Posterior vena cava (tissue), 2 donors: ENCODE measurements at regions not wholly inside any gene's neighbourhood (a gene's known extent, or its start where the extent isn't known, plus 50 kb on each side); places are given as distances from the start of the nearest gene placed in this dataset.

Experiments
- DNase-seq: peaks from one replicate; pipeline ENCODE4 v3.0.0-alpha.2; 2020; ENCODE audit warnings: low spot score
- intact Hi-C, 2 donors: fragments of 100-400 bp; cut with DNase I; formaldehyde crosslinking; loops; one replicate each; pipeline versions ENCODE4 v1.14.1 to v1.14.2; 2022 to 2023
- donor health status: DM: yes; HTN: yes; CAD: no.
- donor health status: DM: yes; HTN: yes; CAD: no.

DNA sequence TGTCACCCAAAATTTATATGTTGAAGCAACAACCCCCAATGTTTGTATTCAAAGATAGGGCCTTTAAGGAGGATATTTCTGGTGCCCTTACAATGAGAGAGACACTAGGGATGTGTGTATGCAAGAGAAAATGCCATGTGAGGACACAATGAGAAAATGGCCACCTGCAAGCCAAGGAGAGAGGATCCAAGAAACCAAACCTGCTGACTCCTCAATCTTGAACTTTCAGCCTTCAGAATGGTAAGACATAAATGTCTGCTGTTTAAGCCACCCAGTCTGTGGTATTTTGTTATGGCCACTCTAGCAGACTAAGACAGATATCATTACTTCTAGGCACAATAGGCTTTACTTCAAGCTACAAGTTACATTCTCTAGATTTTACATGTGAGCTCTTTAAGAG lies 1145.1 kb upstream of the MAP3K7 start:
- DNase-seq = no peak
- intact Hi-C loops = no loop called here

DNA sequence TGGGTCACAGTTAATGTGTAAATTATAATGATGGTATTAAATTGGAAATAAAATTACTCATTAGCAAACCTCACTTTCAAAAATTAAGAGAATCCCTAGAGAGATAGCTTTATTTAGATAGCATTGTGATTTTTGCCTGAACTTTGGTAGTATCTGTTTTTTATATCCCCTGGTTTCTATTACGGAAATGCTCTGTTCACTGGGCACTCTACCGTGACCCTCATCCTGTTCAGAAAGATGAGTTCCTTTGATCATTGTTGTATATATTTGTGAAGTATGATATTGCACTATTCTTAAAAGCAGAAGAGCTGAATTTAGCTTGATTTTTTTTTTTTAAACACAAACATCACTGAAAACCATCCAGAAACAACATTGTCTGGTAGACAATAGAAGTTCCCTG lies 1143.8 kb upstream of the MAP3K7 start:
- DNase-seq = no peak
- intact Hi-C loops = no loop called here

DNA sequence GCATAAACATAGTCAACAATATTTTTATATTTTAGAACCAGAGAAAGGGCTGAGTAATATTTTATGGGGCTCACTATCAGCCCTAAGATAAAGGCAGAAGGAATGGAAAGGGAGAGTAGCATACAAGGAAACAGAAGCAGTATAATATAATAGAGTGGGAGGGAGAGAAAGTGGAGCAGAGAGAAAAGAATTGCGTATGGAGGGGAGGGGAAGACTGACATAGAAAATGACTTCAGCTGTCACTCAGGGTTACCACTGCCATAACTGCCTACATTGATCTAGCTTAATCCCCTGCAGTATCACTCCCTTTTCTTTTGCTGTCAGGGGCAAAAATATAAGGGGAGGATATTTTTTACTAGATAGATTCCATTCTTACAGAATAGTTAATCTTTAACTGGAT lies 1133.5 kb upstream of the MAP3K7 start:
- DNase-seq = no peak
- intact Hi-C loops = no loop called here

DNA sequence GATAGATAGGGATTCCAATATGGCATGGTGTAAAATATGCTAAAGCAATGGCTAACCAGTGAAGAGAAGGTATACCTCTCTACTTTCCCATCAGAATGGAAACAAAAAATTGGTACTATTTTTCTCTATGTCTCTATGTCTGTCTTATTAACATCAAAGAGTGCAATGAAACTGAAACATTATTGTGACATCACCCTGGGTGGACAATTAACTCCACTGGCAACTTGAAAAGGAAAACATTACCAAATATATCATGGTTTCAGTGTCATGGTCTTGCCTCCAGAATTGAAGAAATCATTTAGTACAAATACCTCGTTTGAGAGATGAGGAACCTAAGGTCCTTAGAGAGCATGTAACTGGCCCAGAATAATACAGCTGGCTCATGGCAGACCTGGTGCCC lies 1132.5 kb upstream of the MAP3K7 start:
- intact Hi-C loops = loop anchor here in 1 of 2 donors (5.0 kb wide), 1 partner anchor 1217 kb away; no protein-coding TSS in a partner anchor
- no peak for DNase-seq

DNA sequence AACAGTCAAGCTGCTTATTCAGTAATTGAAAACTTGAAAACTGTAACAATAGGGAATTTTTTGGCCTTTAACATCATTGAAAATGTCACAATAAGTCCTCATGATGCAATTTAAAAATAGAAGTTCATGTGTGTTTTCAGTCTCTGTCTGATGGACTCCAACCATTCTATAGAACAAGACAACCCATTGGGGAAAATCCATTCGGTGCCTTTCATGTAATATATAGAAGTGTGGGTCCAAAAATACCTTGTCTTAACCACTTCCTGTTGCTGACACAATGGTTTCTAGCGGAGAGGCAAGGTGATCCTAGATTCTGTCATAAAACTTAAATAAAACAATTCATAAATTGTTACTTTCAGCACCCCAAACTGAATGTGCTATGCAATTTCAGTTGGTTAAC lies 1131.3 kb upstream of the MAP3K7 start:
- no peak for DNase-seq
- intact Hi-C loops = loop anchor here in 1 of 2 donors (5.0 kb wide), 1 partner anchor 1216 kb away; no protein-coding TSS in a partner anchor

DNA sequence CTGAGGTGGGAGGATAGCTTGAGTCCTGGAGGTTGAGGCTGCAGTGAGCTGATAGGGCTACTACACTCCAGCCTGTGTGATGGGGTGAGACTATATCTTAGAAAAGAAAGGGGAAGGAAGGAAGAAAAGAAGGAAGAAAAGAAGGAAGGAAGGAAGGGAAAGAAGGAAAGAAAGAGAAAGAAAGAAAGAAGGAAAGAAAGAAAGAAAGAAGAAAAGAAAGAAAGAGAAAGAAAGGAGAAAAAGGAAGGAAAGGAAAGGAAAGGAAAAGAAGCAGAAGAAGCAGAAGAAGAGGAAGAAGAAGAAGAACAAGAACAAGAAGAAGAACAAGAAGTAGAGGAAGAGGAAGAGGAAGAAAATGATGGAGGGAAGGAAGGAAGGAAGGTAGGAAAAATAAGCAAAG lies 1130.2 kb upstream of the MAP3K7 start:
- no peak for DNase-seq
- intact Hi-C loops = loop anchor here in 1 of 2 donors (5.0 kb wide), 1 partner anchor 1215 kb away; no protein-coding TSS in a partner anchor

DNA sequence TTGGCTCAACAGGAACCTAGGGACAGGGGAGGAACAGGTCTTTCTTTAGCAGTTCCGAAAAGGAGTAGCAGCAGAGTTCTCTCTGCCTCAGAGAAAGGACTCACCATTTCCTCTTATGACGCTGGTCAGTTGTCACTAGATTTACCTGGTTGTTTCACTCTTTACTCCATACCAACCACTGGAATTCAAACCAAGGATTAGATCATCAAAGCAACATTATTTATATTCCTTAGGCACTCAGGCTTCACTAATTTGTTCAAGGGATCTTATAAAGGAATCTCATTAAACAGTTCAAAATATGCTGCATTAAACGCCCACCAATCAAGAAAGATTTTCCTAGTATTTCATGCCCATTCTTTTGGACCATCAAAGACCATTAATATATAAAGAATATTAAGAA lies 1129.5 kb upstream of the MAP3K7 start:
- intact Hi-C loops = loop anchor here in 1 of 2 donors (5.0 kb wide), 1 partner anchor 1214 kb away; no protein-coding TSS in a partner anchor
- no peak for DNase-seq

DNA sequence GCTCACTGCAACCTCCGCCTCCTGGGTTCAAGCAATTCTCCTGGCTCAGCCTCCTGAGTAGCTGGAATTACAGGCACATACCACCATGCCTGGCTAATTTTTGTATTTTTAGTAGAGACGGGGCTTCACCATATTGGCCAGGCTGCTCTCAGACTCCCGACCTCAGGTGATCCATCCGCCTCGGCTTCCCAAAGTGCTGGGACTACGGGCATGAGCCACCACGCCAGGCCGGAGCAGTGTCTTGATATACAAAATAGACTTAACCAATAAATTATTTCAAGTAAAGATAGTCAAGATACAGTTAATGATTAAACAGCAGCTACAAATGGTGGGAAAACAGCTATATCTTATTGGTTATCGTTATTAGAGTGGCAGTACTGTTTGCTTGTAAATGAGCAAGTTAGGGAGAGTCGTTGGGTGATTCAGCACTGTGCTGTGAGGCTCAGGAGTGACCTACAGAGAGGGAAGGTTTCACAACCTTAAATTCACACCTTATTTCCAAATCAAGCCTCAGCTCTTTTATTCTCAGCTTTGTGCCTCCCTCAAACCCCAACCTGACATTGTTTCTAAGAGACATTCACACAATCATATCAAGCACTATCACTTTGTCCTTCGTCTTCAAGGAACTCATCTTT lies 1128.4 kb upstream of the MAP3K7 start:
- DNase-seq = no peak
- intact Hi-C loops = loop anchor here in 1 of 2 donors (5.0 kb wide), 1 partner anchor 1213 kb away; no protein-coding TSS in a partner anchor

DNA sequence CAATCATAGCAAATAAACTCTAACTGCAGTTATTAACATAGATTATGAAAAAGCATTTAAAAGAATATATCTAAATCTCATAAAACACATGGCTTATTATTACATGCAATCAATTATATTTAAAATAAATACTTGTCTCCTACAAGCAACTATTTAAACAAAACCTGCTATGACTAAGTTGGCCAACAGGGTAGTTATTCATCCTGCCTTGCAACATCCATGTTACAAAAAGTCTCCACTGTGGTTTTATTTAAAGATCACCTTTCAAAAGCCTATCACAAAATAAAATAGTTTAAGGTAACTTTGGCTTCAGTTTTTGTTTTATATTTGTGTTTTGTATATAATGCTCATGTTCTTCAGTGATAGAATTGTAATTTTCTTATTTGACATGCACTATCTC lies 1127.0 kb upstream of the MAP3K7 start:
- intact Hi-C loops = no loop called here

DNA sequence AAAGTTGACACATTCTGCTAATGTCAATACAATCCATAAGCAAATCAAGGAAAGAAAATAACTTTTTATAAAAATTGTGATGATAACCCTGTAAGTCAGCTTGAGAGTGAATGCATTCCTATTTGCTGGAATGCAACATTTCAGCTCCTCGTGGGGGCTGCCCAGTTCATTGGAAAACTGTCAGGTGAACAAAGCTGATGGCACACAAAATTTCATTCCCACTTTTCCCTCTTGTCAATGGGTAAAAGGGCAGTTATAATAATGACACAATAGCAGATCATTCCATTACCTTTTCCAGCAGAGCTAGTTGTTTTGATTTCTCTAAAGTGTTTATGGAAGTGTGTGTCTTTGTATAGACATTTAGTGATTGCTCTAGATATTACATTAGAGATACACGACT lies 1124.6 kb upstream of the MAP3K7 start:
- intact Hi-C loops = no loop called here
- DNase-seq = no peak

More for the DNA sequence above, 1127.0 kb upstream of the MAP3K7 start:
- no peak for DNase-seq

DNA sequence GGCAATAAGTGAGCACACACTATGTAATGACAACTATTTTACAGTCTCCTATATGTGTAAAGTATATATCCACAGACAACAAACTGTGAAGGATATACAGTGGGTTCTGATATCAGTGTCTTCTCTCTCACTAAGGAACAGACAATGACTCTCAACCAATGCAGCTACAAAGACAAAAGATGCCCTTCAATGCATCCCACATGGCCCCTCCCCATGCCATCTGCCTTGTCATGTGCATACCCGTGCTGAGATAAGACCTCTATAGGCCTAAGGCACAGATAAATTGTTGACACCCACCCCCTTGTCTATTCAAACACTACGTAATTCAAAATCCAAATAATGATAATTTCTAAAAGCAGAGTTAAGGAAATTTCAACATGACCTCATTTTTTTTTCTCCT lies 1123.5 kb upstream of the MAP3K7 start:
- no peak for DNase-seq
- intact Hi-C loops = no loop called here

DNA sequence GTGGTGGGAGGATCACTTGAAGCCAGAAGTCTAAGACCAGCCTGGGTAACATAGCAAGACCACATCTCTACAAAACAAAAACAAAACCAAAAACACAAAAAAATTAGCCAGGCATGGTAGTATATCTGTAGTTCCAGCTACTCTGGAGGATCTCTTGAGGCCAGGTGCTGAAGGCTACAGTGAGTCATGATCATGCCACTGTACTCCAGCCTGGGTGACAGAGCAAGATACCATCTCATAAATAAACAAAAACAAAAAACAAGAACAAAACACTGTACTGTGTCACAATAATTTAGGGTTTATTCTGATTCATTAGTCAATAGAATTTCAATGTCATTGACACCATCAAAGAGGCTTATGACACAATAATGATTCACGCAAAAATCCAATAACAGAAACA lies 1121.7 kb upstream of the MAP3K7 start:
- intact Hi-C loops = no loop called here

DNA sequence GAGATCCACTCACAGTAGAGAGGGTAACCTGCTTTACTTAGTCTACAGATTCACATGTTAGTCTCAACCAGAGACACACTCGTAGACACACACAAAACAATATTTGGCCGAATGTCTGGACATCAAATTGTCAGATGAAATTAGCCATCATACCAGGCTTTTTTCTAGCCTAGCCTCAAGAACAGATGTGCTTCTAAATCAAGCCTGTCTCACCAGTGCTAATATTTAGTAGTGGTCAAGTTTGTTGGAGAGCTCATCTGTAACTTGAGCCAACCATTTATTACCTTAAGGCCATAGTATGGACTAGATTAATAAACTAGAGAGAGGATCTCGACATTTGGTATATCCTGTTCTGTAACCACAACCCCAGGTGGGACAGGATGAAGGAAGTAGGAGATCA lies 1118.8 kb upstream of the MAP3K7 start:
- intact Hi-C loops = no loop called here
- no peak for DNase-seq

More for the DNA sequence above, 1121.7 kb upstream of the MAP3K7 start:
- no peak for DNase-seq

DNA sequence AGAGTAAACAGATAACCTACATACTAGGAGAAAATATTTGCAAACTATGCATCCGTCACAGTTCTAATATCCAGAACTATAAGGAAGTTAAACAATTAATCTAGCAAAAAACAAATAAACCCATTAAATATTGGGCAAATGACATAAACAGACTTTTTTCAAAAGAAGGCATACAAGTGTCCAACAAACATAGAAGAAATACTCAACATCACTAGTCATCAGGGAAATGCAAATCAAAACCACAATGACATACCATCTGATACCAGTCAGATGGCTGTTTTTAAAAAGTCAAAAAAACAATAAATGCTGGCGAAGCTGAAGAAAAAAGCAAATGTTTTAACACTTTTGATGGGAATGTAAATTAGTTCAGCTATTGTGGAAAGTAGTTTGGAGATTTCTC lies 1117.7 kb upstream of the MAP3K7 start:
- intact Hi-C loops = no loop called here
- DNase-seq = no peak

DNA sequence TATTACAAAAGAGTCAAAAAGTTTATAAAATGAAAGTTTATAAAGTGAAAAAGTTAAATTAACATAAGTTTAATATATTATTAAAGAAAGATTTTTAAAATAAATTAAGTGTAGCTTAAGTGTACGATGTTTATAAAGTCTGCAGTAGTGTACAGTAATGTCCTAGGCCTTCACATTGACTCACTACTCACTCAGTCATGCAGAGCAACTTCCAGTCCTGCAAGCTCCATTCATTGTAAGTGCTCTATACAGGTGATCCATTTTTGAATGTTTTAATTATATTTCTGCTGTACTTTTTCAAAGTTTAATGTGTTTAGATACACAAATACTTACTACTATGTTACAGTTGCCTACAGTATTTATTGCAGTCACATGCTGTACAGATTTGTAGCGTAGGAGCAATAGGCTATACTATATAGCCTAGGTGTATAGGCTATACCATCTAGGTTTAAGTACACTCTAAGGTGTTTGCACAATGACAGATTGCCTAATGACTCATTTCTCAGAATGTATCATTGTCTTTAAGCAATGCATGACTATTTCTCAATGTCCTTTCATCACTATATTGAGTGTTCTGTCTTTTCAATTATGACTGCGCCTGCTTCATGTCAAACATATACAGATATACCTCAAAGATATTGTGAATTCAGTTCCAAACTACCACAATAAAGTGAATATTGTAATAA lies 1110.3 kb upstream of the MAP3K7 start:
- intact Hi-C loops = no loop called here
- no peak for DNase-seq

DNA sequence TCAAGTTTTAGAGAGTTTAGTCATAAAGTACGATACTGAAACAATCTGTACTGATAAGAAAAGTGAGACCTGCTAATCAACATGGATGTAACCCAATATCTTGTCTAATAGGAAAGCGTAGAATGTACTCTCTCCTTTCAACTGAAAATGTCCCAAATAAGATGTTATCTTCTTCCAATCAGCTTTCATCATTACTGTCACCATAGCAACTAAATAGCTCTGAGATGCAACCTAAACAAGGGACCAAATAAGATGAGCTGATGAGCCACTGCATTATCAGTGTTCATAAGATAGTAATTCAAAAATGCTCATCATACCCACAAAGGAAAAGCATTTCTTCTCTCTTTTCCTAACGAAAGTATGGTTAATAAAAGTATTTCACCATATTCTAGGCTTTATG lies 1108.3 kb upstream of the MAP3K7 start:
- no peak for DNase-seq
- intact Hi-C loops = no loop called here

DNA sequence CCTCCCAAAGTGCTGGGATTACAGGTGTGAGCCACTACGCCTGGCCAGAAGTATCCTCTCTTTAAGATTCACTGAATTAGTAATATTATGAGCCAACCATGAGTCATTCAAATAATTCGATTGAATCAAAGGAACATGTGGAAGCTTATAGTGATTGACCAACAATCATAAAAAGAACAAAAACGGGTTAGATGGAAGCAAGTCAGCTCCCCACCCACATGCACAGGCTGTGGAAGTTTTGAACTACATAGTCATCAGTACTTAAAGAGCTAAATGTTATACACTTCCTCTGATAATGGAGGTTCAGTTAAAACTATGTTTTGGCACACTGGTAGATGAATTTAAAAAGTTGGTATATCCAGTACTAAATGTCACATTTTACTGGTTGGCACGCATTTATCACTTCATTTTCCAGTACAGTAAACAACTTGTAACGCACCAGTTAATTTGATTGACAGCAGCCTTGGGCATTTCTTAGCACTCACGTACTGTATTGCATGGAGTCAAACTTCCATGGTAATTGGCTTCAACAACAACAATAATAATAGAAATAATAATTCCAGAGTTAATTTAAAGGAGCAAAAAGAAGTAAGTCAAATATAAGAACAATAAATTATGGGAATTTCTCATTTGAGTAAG lies 1107.3 kb upstream of the MAP3K7 start:
- intact Hi-C loops = no loop called here
- no peak for DNase-seq

DNA sequence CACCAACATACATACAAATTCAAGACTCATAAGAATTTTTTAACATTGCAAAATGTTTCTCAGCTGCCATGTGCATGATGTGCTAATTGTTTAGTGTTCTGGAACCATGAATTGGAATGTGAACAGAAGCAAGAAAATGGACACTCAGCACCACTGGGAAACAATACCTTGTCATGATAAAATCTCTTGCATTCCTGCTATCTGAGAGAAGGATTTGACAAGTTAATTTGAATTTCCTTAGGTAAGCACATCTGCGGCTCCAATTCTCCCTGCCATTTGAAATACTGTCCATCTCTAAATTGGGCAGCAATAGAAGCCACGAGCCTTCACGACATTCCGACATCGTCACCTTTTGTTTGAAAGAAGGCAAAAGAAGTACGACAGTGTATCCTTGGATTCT lies 1104.6 kb upstream of the MAP3K7 start:
- intact Hi-C loops = no loop called here
- no peak for DNase-seq

DNA sequence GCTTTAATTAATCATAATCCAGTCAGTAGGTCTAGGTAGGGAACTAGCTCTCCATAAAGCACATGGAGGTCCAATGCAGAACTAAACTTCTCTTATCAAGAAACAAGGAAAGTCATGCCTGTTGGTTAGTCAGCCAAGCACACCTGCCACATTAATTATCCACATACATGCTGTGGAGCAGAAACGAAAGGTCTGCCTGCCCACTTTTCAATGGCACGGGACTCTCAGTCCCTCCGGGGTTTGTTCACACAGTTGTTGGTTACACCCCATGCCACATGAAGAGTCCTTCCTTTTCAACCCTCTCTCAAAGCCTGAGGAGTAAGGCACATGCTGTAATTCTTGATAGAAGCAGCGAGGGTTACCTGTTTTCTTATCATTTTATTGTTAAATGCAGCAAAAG lies 1096.4 kb upstream of the MAP3K7 start:
- intact Hi-C loops = no loop called here
- DNase-seq = no peak

DNA sequence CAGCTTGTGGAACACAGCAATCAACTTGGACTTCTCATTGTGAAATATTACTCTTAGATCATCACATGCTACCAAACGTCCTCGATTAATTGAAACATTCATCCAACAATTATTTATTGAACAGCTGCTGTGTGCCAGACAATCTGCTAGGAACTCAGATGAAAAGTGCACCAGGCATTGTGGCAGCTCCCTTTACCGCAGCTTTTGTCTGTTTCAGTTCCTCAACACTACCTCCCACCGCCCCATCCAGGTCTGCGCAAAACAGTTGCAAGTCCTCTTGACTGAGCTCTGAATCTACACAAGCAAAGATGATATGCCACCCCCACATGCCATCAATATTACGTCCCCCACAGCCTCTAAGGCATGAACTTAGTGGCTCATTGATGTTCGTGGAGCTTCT lies 1094.4 kb upstream of the MAP3K7 start:
- intact Hi-C loops = no loop called here
- DNase-seq = no peak
